NCI-H748 (cell line): ENCODE measurements at regions not wholly inside any gene's neighbourhood (a gene's known extent, or its start where the extent isn't known, plus 50 kb on each side); places are given as distances from the start of the nearest gene placed in this dataset.
A peak's percentile ranks its signal among the peaks of the same experiment; 100 is the strongest.
"Not testable (repeated sequence)": the region's sequence is repeated elsewhere in the genome, so short reads cannot be mapped to it uniquely, and the experiment has no call there.

ENCODE experiments used
- DNase-seq: peaks from one replicate; lab custom pipeline; 2025; ENCODE audit not compliant: unreplicated experiment; lab: John Stamatoyannopoulos, UW

DNA sequence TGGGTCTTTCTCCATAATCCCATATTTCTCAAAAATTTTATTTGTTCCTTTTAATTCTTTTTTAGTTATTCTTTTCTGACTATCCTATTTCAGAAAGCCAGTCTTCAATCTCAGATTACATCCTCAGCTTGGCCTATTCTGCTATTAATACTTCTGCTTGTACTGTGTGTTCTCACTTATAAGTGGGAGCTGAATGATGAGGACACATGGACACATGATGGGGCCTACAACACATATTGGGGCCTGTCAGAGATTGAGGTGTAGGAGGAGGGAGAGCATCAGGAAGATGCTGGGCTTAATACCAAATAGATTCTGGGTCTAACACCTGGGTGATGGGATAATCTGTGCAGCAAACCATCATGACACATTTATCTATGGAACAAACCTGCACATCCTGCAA is 82.3 kb downstream of the MAGEE1 start:
- DNase-seq, result no peak

DNA sequence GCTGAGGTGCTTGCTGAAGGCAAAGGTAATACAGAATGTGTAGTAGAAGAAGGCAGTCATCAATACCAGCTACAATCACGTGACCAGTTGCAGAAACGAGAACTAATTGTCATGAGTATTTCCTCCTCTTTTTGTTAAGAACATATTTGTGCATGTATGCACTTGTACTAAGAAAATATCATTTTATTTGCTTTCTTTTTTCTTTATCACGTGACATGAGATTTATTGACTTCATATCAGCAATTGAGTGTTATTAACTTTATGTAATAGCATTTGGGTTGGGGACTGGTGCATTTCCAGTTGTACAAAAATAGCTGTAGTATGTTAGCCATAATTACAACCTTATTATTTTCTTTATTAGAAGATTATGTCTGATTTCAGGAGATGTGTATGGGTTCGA is 90.0 kb downstream of the MAGEE1 start:
- no peak for DNase-seq

DNA sequence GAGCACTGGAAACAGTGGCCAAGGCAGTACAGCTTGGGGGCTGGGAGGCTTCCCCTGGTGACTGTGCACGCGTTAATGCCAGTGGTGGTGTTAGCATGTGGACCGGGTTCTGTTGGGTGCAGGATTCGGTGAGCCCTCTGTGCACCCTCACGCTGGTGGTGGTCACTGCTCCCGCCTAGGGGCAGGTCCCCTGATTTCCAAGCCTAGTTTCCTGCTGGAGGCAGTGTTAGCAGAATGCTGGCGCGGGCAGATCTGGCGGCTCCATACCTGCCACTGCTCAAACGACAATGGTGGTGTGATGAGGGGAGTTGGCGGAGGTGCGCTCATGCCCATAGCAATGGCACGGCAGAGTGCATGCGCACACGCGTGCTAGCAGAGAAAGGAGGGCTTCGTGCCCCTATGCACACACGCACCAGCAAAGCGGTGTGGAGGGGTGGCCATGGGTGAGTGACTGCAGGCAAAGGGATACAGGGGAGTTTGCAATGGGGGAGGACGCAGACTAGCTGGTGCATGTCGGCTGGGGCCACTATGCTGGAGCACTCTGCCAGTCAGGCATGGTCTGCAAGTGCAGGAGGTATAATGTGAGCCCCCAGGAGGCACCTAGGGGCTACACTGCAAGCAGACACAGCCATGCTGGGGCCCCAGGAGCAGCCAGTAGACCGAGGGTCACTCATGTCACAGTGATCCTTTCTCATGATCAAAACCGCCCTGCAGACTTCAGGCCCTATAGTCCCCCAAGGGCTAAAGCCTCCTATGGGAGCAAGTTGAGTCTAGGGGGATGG is 93.0 kb downstream of the MAGEE1 start:
- no peak for DNase-seq

DNA sequence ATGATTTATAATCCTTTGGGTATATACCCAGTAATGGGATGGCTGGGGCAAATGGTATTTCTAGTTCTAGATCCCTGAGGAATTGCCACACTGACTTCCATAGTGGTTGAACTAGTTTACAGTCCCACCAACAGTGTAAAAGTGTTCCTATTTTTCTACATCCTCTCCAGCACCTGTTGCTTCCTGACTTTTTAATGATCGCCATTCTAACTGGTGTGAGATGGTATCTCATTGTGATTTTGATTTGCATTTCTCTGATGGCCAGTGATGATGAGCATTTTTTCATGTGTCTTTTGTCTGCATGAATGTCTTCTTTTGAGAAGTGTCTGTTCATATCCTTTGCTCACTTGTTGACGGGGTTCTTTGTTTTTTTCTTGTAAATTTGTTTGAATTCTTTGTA is 108.2 kb downstream of the MAGEE1 start:
- not testable (repeated sequence) for DNase-seq

DNA sequence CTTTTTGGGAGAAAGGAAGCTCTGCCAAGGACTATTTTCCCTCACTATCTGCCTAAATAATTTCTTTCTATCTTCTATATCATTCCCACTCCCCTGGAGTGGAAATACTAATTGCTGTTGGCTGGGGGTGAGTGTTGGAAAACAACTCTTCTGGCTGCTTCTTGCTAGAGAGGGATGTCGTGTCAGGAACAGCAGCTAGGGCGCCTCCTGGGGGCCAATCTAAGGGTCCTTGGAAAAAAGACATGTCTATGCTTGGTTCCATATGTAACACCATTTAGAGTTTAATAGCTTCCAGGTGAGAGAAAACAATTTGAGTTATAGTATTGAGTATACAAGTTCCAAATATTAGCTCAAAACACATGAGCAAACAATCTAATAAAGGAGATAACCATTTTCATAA is 111.3 kb downstream of the MAGEE1 start:
- no peak for DNase-seq

DNA sequence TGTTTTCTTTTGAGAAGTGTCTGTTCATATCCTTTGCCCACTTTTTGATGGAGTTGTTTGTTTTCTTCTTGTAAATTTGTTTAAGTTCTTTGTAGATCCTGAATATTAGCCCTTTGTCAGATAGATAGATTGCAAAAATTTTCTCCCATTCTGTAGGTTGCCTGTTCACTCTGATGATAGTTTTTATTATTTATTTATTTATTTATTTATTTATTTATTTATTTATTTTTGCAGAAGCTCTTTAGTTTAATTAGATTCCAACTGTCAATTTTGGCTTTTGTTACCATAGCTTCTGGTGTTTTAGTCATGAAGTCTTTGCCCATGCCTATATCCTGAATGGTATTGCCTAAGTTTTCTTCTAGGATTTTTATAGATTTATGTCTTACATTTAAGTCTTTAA is 115.9 kb downstream of the MAGEE1 start:
- not testable (repeated sequence) for DNase-seq

DNA sequence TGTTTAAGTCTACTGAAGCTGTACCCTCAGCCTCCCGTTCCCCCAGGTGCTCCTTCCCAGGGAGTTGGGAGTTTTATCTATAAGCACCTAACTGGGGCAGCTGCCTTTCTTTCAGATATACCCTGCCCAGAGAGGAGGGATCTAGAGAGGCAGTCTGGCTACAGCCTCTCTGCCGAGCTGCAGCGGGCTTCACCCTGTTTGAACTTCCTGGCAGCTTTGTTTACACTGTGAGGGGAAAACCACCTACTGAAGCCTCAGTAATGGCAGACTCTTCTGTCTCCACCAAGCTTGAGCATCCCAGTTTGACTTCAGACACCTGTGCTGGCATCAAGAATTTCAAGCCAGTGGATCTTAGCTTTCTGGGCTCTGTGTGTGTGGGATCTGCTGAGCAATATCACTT is 122.5 kb downstream of the MAGEE1 start:
- no peak for DNase-seq

DNA sequence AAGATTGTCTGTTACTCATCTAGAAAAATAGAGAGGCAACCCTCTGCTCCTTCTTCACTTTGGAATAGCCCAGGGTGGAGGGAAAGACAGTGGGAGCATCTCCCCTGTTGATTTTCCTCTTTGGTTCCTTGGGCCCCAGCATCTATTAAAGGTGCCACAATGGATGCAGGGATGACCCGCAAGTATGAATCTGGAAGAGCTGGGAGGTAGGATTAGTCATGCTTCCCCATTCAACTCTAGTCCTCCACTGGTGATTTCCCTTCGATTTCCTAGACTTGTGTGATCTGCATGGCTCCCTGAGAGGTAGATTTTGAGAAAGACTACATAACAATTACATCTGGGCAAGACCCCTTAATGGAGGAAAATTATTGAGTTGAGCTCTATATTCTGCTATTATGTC is 127.8 kb downstream of the MAGEE1 start:
- DNase-seq, result no peak

DNA sequence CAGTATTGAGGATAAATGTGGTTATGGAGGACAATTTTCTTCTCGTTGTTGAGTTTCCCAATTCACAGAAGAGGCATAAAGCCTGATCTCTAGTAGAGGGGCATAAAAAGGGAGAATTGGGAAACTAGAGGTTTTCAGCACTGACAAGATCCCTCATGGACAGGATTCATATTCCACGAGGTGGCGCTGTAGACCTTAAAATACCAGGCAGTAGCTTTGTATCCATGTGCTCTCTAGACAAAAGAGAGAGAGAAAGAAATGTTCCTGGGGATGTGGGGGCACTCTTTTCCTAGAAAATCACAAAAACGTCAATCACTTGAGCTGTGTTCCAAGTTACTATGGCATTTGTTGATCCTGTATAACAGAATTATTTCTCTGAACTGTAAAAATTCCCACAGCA is 128.3 kb downstream of the MAGEE1 start:
- peak; percentile 59 for DNase-seq

DNA sequence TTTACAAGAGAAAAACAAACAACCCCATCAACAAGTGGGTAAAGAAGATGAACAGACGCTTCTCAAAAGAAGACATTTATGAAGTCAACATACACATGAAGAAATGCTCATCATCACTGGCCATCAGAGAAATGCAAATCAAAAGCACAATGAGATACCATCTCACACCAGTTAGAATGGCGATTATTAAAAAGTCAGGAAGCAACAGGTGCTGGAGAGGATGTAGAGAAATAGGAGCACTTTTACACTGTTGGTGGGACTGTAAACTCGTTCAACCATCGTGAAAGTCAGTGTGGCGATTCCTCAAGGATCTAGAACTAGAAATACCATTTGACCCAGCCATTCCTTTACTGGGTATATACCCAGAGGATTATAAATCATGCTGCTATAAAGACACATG is 137.3 kb downstream of the MAGEE1 start:
- not testable (repeated sequence) for DNase-seq

DNA sequence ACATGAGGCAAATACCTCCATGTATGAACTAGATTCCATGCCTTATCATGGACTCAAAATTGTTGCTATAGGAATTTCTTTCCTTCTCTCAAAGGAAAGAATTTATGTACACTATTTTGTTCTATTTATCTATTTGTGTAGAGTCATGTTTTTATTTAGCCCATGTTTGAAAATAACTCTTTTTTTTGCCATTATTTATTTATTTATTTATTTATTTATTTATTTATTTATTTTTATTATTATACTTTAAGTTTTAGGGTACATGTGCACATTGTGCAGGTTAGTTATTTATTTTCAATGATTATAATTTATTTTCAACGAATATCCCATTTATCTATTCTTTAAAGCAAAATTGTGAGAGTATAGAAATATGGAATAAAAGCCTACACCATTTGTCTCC is 177.9 kb downstream of the MAGEE1 start:
- no peak for DNase-seq

DNA sequence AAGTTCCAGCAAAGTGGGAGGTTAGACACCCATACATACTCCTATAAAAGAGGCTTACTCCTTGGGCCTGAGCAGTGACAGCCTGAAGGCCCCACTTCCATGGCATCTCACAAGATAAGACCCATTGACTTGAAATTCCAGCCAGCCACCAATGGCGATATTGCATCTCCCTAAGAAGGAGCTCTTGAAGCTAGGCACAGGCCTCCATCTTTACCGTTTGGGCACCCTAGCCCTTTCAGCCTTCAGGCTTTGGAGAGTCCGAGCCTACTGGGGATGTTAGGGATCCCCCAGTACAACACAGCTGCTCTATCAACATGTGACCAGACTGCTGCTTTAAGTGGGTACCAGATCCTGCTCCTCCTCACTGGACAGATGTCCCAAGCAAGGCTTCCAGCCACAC is 189.5 kb downstream of the MAGEE1 start:
- DNase-seq, result no peak

DNA sequence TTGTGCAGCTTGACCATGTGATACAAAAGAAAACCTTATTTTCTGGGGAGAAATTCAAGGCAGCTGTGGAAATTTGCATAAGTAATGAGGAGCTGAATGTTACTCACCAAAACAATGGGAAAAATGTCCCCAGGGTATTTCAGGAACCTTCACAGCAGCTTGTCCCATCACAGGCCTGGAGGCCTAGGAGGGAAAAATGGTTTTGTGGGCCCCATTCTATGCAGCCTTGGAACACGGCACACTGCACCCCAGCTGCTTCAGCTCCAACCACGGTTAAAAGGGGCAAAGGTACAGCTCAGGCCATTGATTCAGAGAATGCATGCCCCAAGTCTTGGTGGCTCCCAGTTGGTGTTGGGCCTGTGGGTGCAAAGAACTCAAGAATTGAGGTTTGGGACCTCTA is 216.1 kb downstream of the MAGEE1 start:
- no peak for DNase-seq

DNA sequence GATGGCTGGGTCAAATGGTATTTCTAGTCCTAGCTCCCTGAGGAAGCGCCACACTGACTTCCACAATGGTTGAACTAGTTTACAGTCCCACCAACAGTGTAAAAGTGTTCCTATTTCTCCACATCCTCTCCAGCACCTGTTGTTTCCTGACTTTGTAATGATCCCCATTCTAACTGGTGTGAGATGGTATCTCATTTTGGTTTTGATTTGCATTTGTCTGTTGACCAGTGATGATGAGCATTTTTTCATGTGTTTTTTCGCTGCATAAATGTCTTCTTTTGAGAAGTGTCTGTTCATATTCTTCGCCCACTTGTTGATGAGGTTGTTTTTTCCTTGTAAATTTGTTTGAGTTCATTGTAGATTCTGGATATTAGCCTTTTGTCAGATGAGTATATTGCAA is 223.9 kb downstream of the MAGEE1 start:
- not testable (repeated sequence) for DNase-seq

DNA sequence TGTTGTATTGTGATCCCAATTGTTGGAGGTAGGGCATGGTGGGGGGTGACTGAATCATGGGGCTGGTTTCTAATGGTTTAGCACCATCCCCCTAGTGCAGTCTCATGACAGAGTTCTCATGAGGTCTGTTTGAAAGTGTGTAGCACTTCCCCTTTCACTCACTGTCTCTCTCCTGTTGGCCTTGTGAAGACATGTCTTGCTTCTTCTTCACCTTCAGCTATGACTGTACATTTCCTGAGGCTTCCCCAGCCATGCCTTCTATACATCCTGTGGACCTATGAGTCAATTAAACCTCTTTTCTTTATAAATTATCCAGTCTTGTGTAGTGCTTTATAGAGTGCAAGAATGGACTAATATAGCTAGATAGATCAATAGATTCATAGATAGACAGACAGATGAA is 230.0 kb downstream of the MAGEE1 start:
- DNase-seq, result no peak
